ENCODE measurements at regions not wholly inside any gene's neighbourhood (a gene's known extent, or its start where the extent isn't known, plus 50 kb on each side); places are given as distances from the start of the nearest gene placed in this dataset.

GRCh38 chr5:135206862-135207261 lies 172.8 kb upstream of the PITX1 start:
- no peak overlapping the region for H3K27ac ChIP-seq
- H3K4me1 ChIP-seq = no peaks in the 10 kb centered on the region
- H3K9me3 ChIP-seq = peaks cover 0 to 23% of the 10 kb centered on the region in 2 donors
- H3K27me3 ChIP-seq = no peaks in the 10 kb centered on the region
- no peaks in the 10 kb centered on the region for H3K36me3 ChIP-seq
- no peak overlapping the region for H3K4me3 ChIP-seq
- TF ChIP-seq CTCF (IDR thresholded peaks at IDR 0.05) = no peak
- peak; percentile 18 for DNase-seq (ENCODE audit: low spot score)

GRCh38 chr5:135205632-135206349 lies 171.8 kb upstream of the PITX1 start:
- Histone ChIP-seq H3K4me3 (no peak overlapping the region), H3K27ac (no peak overlapping the region), H3K4me1 (no peaks in the 10 kb centered on the region), H3K36me3 (no peaks in the 10 kb centered on the region), H3K27me3 (no peaks in the 10 kb centered on the region), H3K9me3 (peaks cover 0 to 24% of the 10 kb centered on the region in 2 donors)
- DNase-seq (ENCODE audit: low spot score) = peak; percentile 48
- TF ChIP-seq CTCF (IDR thresholded peaks at IDR 0.05) = no peak

GRCh38 chr5:135204151-135204600 lies 170.1 kb upstream of the PITX1 start:
- H3K9me3 ChIP-seq = peaks cover 0 to 24% of the 10 kb centered on the region in 2 donors
- no peaks in the 10 kb centered on the region for H3K4me1 ChIP-seq
- no peaks in the 10 kb centered on the region for H3K36me3 ChIP-seq
- H3K27me3 ChIP-seq = no peaks in the 10 kb centered on the region
- no peak overlapping the region for H3K4me3 ChIP-seq
- no peak for DNase-seq (ENCODE audit: low spot score)
- TF ChIP-seq CTCF (IDR thresholded peaks at IDR 0.05) = peak in 1 of 2 donors; percentile 19
- no peak overlapping the region for H3K27ac ChIP-seq

- peaks cover 0 to 24% of the 10 kb centered on the region in 2 donors for H3K9me3 ChIP-seq
- no peaks in the 10 kb centered on the region for H3K27me3 ChIP-seq
- H3K4me3 ChIP-seq = no peak overlapping the region
- no peak overlapping the region for H3K27ac ChIP-seq
- H3K4me1 ChIP-seq = no peaks in the 10 kb centered on the region
- TF ChIP-seq CTCF (IDR thresholded peaks at IDR 0.05) = no peak
- no peak for DNase-seq (ENCODE audit: low spot score)
- H3K36me3 ChIP-seq = no peaks in the 10 kb centered on the region
Observed at GRCh38 chr5:135203593-135204036, 169.6 kb upstream of the PITX1 start.

GRCh38 chr5:135203019-135203418 lies 169.0 kb upstream of the PITX1 start:
- H3K36me3 ChIP-seq = no peaks in the 10 kb centered on the region
- no peak for TF ChIP-seq CTCF (IDR thresholded peaks at IDR 0.05)
- H3K9me3 ChIP-seq = peaks cover 0 to 24% of the 10 kb centered on the region in 2 donors
- H3K4me1 ChIP-seq = no peaks in the 10 kb centered on the region
- no peak overlapping the region for H3K4me3 ChIP-seq
- no peak overlapping the region for H3K27ac ChIP-seq
- no peaks in the 10 kb centered on the region for H3K27me3 ChIP-seq
- no peak for DNase-seq (ENCODE audit: low spot score)

- no peak for TF ChIP-seq CTCF (IDR thresholded peaks at IDR 0.05)
- no peak for DNase-seq (ENCODE audit: low spot score)
- H3K9me3 ChIP-seq = peaks cover 0 to 30% of the 10 kb centered on the region in 2 donors
- no peaks in the 10 kb centered on the region for H3K36me3 ChIP-seq
- H3K4me1 ChIP-seq = no peaks in the 10 kb centered on the region
- no peak overlapping the region for H3K27ac ChIP-seq
- H3K27me3 ChIP-seq = no peaks in the 10 kb centered on the region
- no peak overlapping the region for H3K4me3 ChIP-seq
Observed at GRCh38 chr5:135199919-135200318, 165.9 kb upstream of the PITX1 start.

Data from right atrium auricular region (tissue), 2 donors.